ENCODE measurements at regions not wholly inside any gene's neighbourhood (a gene's known extent, or its start where the extent isn't known, plus 50 kb on each side); places are given as distances from the start of the nearest gene placed in this dataset.

- Mint-ChIP-seq H3K27ac (no peak overlapping the region), H3K4me1 (ENCODE audit: low read depth) (no peaks in the 10 kb centered on the region), H3K9me3 (peaks cover 25% of the 10 kb centered on the region), H3K4me3 (no peak overlapping the region), H3K36me3 (ENCODE audit: low read depth) (no peaks in the 10 kb centered on the region), H3K27me3 (no peaks in the 10 kb centered on the region)
- intact Hi-C loops (cut with micrococcal nuclease) = no loop called here
Observed at GRCh38 chr1:187122566-187122965, 293.8 kb downstream of the PLA2G4A start.

- intact Hi-C loops (cut with micrococcal nuclease) = no loop called here
- Mint-ChIP-seq H3K36me3 (ENCODE audit: low read depth) (no peaks in the 10 kb centered on the region), H3K27ac (no peak overlapping the region), H3K4me1 (ENCODE audit: low read depth) (no peaks in the 10 kb centered on the region), H3K9me3 (peaks cover 15% of the 10 kb centered on the region), H3K27me3 (no peaks in the 10 kb centered on the region), H3K4me3 (no peak overlapping the region)
Observed at GRCh38 chr1:187129132-187129531, 300.4 kb downstream of the PLA2G4A start.

- intact Hi-C loops (cut with micrococcal nuclease) = no loop called here
- H3K36me3 Mint-ChIP-seq (ENCODE audit: low read depth) = no peaks in the 10 kb centered on the region
- peaks cover 54% of the 10 kb centered on the region for H3K9me3 Mint-ChIP-seq
- no peaks in the 10 kb centered on the region for H3K27me3 Mint-ChIP-seq
- H3K27ac Mint-ChIP-seq = no peak overlapping the region
- no peak overlapping the region for H3K4me3 Mint-ChIP-seq
- no peaks in the 10 kb centered on the region for H3K4me1 Mint-ChIP-seq (ENCODE audit: low read depth)
Observed at GRCh38 chr1:187143783-187144182, 315.0 kb downstream of the PLA2G4A start.

- Mint-ChIP-seq H3K4me3 (no peak overlapping the region), H3K36me3 (ENCODE audit: low read depth) (no peaks in the 10 kb centered on the region), H3K27me3 (no peaks in the 10 kb centered on the region), H3K4me1 (ENCODE audit: low read depth) (no peaks in the 10 kb centered on the region), H3K9me3 (peaks cover 48% of the 10 kb centered on the region), H3K27ac (no peak overlapping the region)
- intact Hi-C loops (cut with micrococcal nuclease) = no loop called here
Observed at GRCh38 chr1:187146388-187146787, 317.6 kb downstream of the PLA2G4A start.

GRCh38 chr1:187151555-187151954, 322.8 kb downstream of the PLA2G4A start:
- peaks cover 59% of the 10 kb centered on the region for H3K9me3 Mint-ChIP-seq
- H3K4me1 Mint-ChIP-seq (ENCODE audit: low read depth) = no peaks in the 10 kb centered on the region
- H3K27me3 Mint-ChIP-seq = no peaks in the 10 kb centered on the region
- no peak overlapping the region for H3K4me3 Mint-ChIP-seq
- no peak overlapping the region for H3K27ac Mint-ChIP-seq
- no peaks in the 10 kb centered on the region for H3K36me3 Mint-ChIP-seq (ENCODE audit: low read depth)
- intact Hi-C loops (cut with micrococcal nuclease) = no loop called here

GRCh38 chr1:187153047-187153446, 324.3 kb downstream of the PLA2G4A start:
- Mint-ChIP-seq H3K36me3 (ENCODE audit: low read depth) (no peaks in the 10 kb centered on the region), H3K9me3 (peaks cover 55% of the 10 kb centered on the region), H3K4me3 (no peak overlapping the region), H3K27me3 (no peaks in the 10 kb centered on the region), H3K27ac (no peak overlapping the region), H3K4me1 (ENCODE audit: low read depth) (no peaks in the 10 kb centered on the region)
- intact Hi-C loops (cut with micrococcal nuclease) = no loop called here

- Mint-ChIP-seq H3K27me3 (no peaks in the 10 kb centered on the region), H3K4me3 (no peak overlapping the region), H3K36me3 (ENCODE audit: low read depth) (no peaks in the 10 kb centered on the region), H3K4me1 (ENCODE audit: low read depth) (no peaks in the 10 kb centered on the region), H3K9me3 (peaks cover 29% of the 10 kb centered on the region), H3K27ac (no peak overlapping the region)
- intact Hi-C loops (cut with micrococcal nuclease) = no loop called here
Observed at GRCh38 chr1:187157115-187157514, 328.4 kb downstream of the PLA2G4A start.

GRCh38 chr1:187157552-187157951, 328.8 kb downstream of the PLA2G4A start:
- Mint-ChIP-seq H3K27ac (no peak overlapping the region), H3K27me3 (no peaks in the 10 kb centered on the region), H3K4me1 (ENCODE audit: low read depth) (no peaks in the 10 kb centered on the region), H3K36me3 (ENCODE audit: low read depth) (no peaks in the 10 kb centered on the region), H3K4me3 (no peak overlapping the region), H3K9me3 (peaks cover 28% of the 10 kb centered on the region)
- intact Hi-C loops (cut with micrococcal nuclease) = no loop called here

- Mint-ChIP-seq H3K4me1 (ENCODE audit: low read depth) (no peaks in the 10 kb centered on the region), H3K27me3 (no peaks in the 10 kb centered on the region), H3K27ac (no peak overlapping the region), H3K9me3 (peaks cover 38% of the 10 kb centered on the region), H3K36me3 (ENCODE audit: low read depth) (no peaks in the 10 kb centered on the region), H3K4me3 (no peak overlapping the region)
- intact Hi-C loops (cut with micrococcal nuclease) = no loop called here
Observed at GRCh38 chr1:187167555-187167954, 338.8 kb downstream of the PLA2G4A start.

- H3K27me3 Mint-ChIP-seq = no peaks in the 10 kb centered on the region
- intact Hi-C loops (cut with micrococcal nuclease) = no loop called here
Observed at GRCh38 chr1:187168297-187168696, 339.5 kb downstream of the PLA2G4A start.

GRCh38 chr1:187185389-187185788, 356.6 kb downstream of the PLA2G4A start:
- H3K4me3 Mint-ChIP-seq = no peak overlapping the region
- H3K27ac Mint-ChIP-seq = no peak overlapping the region
- no peaks in the 10 kb centered on the region for H3K4me1 Mint-ChIP-seq (ENCODE audit: low read depth)
- intact Hi-C loops (cut with micrococcal nuclease) = no loop called here
- no peaks in the 10 kb centered on the region for H3K36me3 Mint-ChIP-seq (ENCODE audit: low read depth)
- no peaks in the 10 kb centered on the region for H3K27me3 Mint-ChIP-seq
- peaks cover 44% of the 10 kb centered on the region for H3K9me3 Mint-ChIP-seq

More at GRCh38 chr1:187168297-187168696, 339.5 kb downstream of the PLA2G4A start:
- H3K4me3 Mint-ChIP-seq = no peak overlapping the region
- no peaks in the 10 kb centered on the region for H3K36me3 Mint-ChIP-seq (ENCODE audit: low read depth)
- no peak overlapping the region for H3K27ac Mint-ChIP-seq
- peaks cover 38% of the 10 kb centered on the region for H3K9me3 Mint-ChIP-seq
- no peaks in the 10 kb centered on the region for H3K4me1 Mint-ChIP-seq (ENCODE audit: low read depth)

- H3K27ac Mint-ChIP-seq = no peak overlapping the region
- no peaks in the 10 kb centered on the region for H3K36me3 Mint-ChIP-seq (ENCODE audit: low read depth)
- peaks cover 9% of the 10 kb centered on the region for H3K9me3 Mint-ChIP-seq
- intact Hi-C loops (cut with micrococcal nuclease) = no loop called here
- no peak overlapping the region for H3K4me3 Mint-ChIP-seq
- H3K27me3 Mint-ChIP-seq = no peaks in the 10 kb centered on the region
- H3K4me1 Mint-ChIP-seq (ENCODE audit: low read depth) = no peaks in the 10 kb centered on the region
Observed at GRCh38 chr1:187197685-187198084, 368.9 kb downstream of the PLA2G4A start.

- intact Hi-C loops (cut with micrococcal nuclease) = no loop called here
- Mint-ChIP-seq H3K9me3 (peaks cover 14% of the 10 kb centered on the region), H3K4me1 (ENCODE audit: low read depth) (no peaks in the 10 kb centered on the region)
Observed at GRCh38 chr1:187203257-187203656, 374.5 kb downstream of the PLA2G4A start.

GRCh38 chr1:187212377-187212776, 383.6 kb downstream of the PLA2G4A start:
- H3K27ac Mint-ChIP-seq = no peak overlapping the region
- H3K9me3 Mint-ChIP-seq = peaks cover 31% of the 10 kb centered on the region
- no peak overlapping the region for H3K4me3 Mint-ChIP-seq
- no peaks in the 10 kb centered on the region for H3K36me3 Mint-ChIP-seq (ENCODE audit: low read depth)
- no peaks in the 10 kb centered on the region for H3K27me3 Mint-ChIP-seq
- H3K4me1 Mint-ChIP-seq (ENCODE audit: low read depth) = no peaks in the 10 kb centered on the region
- intact Hi-C loops (cut with micrococcal nuclease) = no loop called here

More at GRCh38 chr1:187203257-187203656, 374.5 kb downstream of the PLA2G4A start:
- no peak overlapping the region for H3K4me3 Mint-ChIP-seq
- no peak overlapping the region for H3K27ac Mint-ChIP-seq
- H3K36me3 Mint-ChIP-seq (ENCODE audit: low read depth) = no peaks in the 10 kb centered on the region
- H3K27me3 Mint-ChIP-seq = no peaks in the 10 kb centered on the region

- intact Hi-C loops (cut with micrococcal nuclease) = no loop called here
- Mint-ChIP-seq H3K36me3 (ENCODE audit: low read depth) (no peaks in the 10 kb centered on the region), H3K9me3 (no peaks in the 10 kb centered on the region), H3K27ac (no peak overlapping the region), H3K4me1 (ENCODE audit: low read depth) (no peaks in the 10 kb centered on the region), H3K4me3 (no peak overlapping the region), H3K27me3 (no peaks in the 10 kb centered on the region)
Observed at GRCh38 chr1:187226396-187226795, 397.6 kb downstream of the PLA2G4A start.

All from dendritic cell treated with granulocyte-macrophage colony-stimulating factor and Interleukin-4, amounts not matched to agents 40 ng/mL and 50 ng/mL, for 4 days (primary cell).